SJCRH30 (cell line): ENCODE measurements at regions not wholly inside any gene's neighbourhood (a gene's known extent, or its start where the extent isn't known, plus 50 kb on each side); places are given as distances from the start of the nearest gene placed in this dataset.

ENCODE experiments used
- DNase-seq, 2 experiments: peaks; one replicate each; pipeline ENCODE4 v3.0.0-alpha.2; 2015 to 2020
- H3K27ac ChIP-seq: fragments of 250-450 bp; sonication (Bioruptor Pico); 2 replicates; pipeline ENCODE4 v1.5.1; 2020; ENCODE audit warnings: mild to moderate bottlenecking, moderate library complexity
- H3K27me3 ChIP-seq: fragments of 250-450 bp; sonication (Bioruptor Pico); 2 replicates; pipeline ENCODE4 v1.5.1; 2020; ENCODE audit warnings: mild to moderate bottlenecking, moderate library complexity
- H3K36me3 ChIP-seq: fragments of 250-450 bp; sonication (Bioruptor Pico); 2 replicates; pipeline ENCODE4 v1.5.1; 2020; ENCODE audit warnings: mild to moderate bottlenecking, moderate library complexity
- H3K4me1 ChIP-seq: fragments of 250-450 bp; sonication (Bioruptor Pico); 2 replicates; pipeline ENCODE4 v1.5.1; 2020; ENCODE audit warnings: mild to moderate bottlenecking, moderate library complexity
- H3K4me3 ChIP-seq: fragments of 250-450 bp; sonication (Bioruptor Pico); 2 replicates; pipeline ENCODE4 v1.5.1; 2020; ENCODE audit warnings: mild to moderate bottlenecking, moderate library complexity
- H3K9me3 ChIP-seq: fragments of 250-450 bp; sonication (Bioruptor Pico); replicated peaks from 2 replicates; pipeline ENCODE4 v1.5.1; 2020; ENCODE audit warnings: mild to moderate bottlenecking, moderate library complexity

GRCh38 chr3:86605166-86605565 is 385.8 kb downstream of the VGLL3 start:
- H3K4me3 ChIP-seq, result no peak overlapping the region
- no peak overlapping the region for H3K27ac ChIP-seq
- H3K9me3 ChIP-seq, result no peaks in the 10 kb centered on the region; the same call in 1 of the 2 replicates
- DNase-seq, result no peak
- no peaks in the 10 kb centered on the region for H3K27me3 ChIP-seq
- no peaks in the 10 kb centered on the region for H3K4me1 ChIP-seq
- H3K36me3 ChIP-seq, result no peaks in the 10 kb centered on the region

- Histone ChIP-seq H3K9me3 (no peaks in the 10 kb centered on the region), H3K4me3 (no peak overlapping the region), H3K36me3 (no peaks in the 10 kb centered on the region), H3K27ac (no peak overlapping the region), H3K27me3 (no peaks in the 10 kb centered on the region), H3K4me1 (peaks cover 7% of the 10 kb centered on the region; the same call in 1 of the 2 replicates)
- no peak for DNase-seq
Observed at GRCh38 chr3:86595696-86596095, 395.3 kb downstream of the VGLL3 start.

GRCh38 chr3:86594838-86595237 is 396.1 kb downstream of the VGLL3 start:
- Histone ChIP-seq H3K9me3 (no peaks in the 10 kb centered on the region), H3K4me3 (no peak overlapping the region), H3K4me1 (peaks cover 7% of the 10 kb centered on the region; the same call in 1 of the 2 replicates), H3K36me3 (no peaks in the 10 kb centered on the region), H3K27me3 (no peaks in the 10 kb centered on the region), H3K27ac (no peak overlapping the region; the same call in 1 of the 2 replicates)
- peak in 1 of 2 experiments; percentile 26 for DNase-seq

GRCh38 chr3:86578071-86578470 is 412.9 kb downstream of the VGLL3 start:
- H3K9me3 ChIP-seq, result no peaks in the 10 kb centered on the region
- H3K4me3 ChIP-seq, result no peak overlapping the region
- no peak overlapping the region for H3K27ac ChIP-seq
- H3K27me3 ChIP-seq, result no peaks in the 10 kb centered on the region
- no peaks in the 10 kb centered on the region for H3K36me3 ChIP-seq
- DNase-seq, result peak in 1 of 2 experiments; percentile 2
- no peaks in the 10 kb centered on the region for H3K4me1 ChIP-seq

- Histone ChIP-seq H3K27me3 (no peaks in the 10 kb centered on the region), H3K9me3 (no peaks in the 10 kb centered on the region), H3K4me1 (no peaks in the 10 kb centered on the region), H3K27ac (no peak overlapping the region), H3K36me3 (no peaks in the 10 kb centered on the region), H3K4me3 (no peak overlapping the region)
- peak in 1 of 2 experiments; percentile 63 for DNase-seq
Observed at GRCh38 chr3:86563400-86563970, 427.5 kb downstream of the VGLL3 start.

GRCh38 chr3:86562090-86562489 is 428.9 kb downstream of the VGLL3 start:
- no peaks in the 10 kb centered on the region for H3K4me1 ChIP-seq
- no peaks in the 10 kb centered on the region for H3K27me3 ChIP-seq
- no peak for DNase-seq
- no peak overlapping the region for H3K4me3 ChIP-seq
- H3K9me3 ChIP-seq, result no peaks in the 10 kb centered on the region
- no peak overlapping the region for H3K27ac ChIP-seq
- no peaks in the 10 kb centered on the region for H3K36me3 ChIP-seq

- Histone ChIP-seq H3K9me3 (no peaks in the 10 kb centered on the region), H3K27me3 (no peaks in the 10 kb centered on the region), H3K27ac (no peak overlapping the region), H3K36me3 (no peaks in the 10 kb centered on the region), H3K4me1 (no peaks in the 10 kb centered on the region), H3K4me3 (no peak overlapping the region)
- DNase-seq, result no peak
Observed at GRCh38 chr3:86561215-86561614, 429.7 kb downstream of the VGLL3 start.

- H3K9me3 ChIP-seq, result no peaks in the 10 kb centered on the region
- no peak for DNase-seq
Observed at GRCh38 chr3:86554383-86554782, 436.6 kb downstream of the VGLL3 start.

GRCh38 chr3:86547692-86548091 is 443.3 kb downstream of the VGLL3 start:
- H3K4me1 ChIP-seq, result no peaks in the 10 kb centered on the region
- no peaks in the 10 kb centered on the region for H3K27me3 ChIP-seq
- DNase-seq, result no peak
- no peak overlapping the region for H3K4me3 ChIP-seq
- no peak overlapping the region for H3K27ac ChIP-seq
- no peaks in the 10 kb centered on the region for H3K36me3 ChIP-seq
- no peaks in the 10 kb centered on the region for H3K9me3 ChIP-seq

More at GRCh38 chr3:86554383-86554782, 436.6 kb downstream of the VGLL3 start:
- no peak overlapping the region for H3K27ac ChIP-seq
- H3K4me3 ChIP-seq, result no peak overlapping the region
- no peaks in the 10 kb centered on the region for H3K36me3 ChIP-seq
- 0 out of 2 replicates have a peak, but pooled peaks cover 5% of the 10 kb centered on the region for H3K4me1 ChIP-seq
- no peaks in the 10 kb centered on the region for H3K27me3 ChIP-seq

GRCh38 chr3:86537171-86537570 is 453.8 kb downstream of the VGLL3 start:
- Histone ChIP-seq H3K27ac (no peak overlapping the region), H3K4me1 (no peaks in the 10 kb centered on the region), H3K9me3 (no peaks in the 10 kb centered on the region), H3K27me3 (no peaks in the 10 kb centered on the region), H3K4me3 (no peak overlapping the region), H3K36me3 (no peaks in the 10 kb centered on the region)
- no peak for DNase-seq

- Histone ChIP-seq H3K36me3 (no peaks in the 10 kb centered on the region), H3K27ac (no peak overlapping the region), H3K27me3 (no peaks in the 10 kb centered on the region), H3K4me3 (no peak overlapping the region), H3K9me3 (no peaks in the 10 kb centered on the region), H3K4me1 (no peaks in the 10 kb centered on the region)
- DNase-seq, result no peak
Observed at GRCh38 chr3:86519819-86520218, 471.1 kb downstream of the VGLL3 start.

GRCh38 chr3:86481636-86482035 is 509.3 kb downstream of the VGLL3 start:
- Histone ChIP-seq H3K36me3 (no peaks in the 10 kb centered on the region), H3K27ac (no peak overlapping the region), H3K4me3 (no peak overlapping the region), H3K4me1 (no peaks in the 10 kb centered on the region), H3K27me3 (no peaks in the 10 kb centered on the region), H3K9me3 (no peaks in the 10 kb centered on the region)
- no peak for DNase-seq

GRCh38 chr3:86481031-86481430 is 509.9 kb downstream of the VGLL3 start:
- no peak for DNase-seq
- Histone ChIP-seq H3K4me1 (no peaks in the 10 kb centered on the region), H3K27ac (no peak overlapping the region)

GRCh38 chr3:86464180-86464579 is 526.8 kb downstream of the VGLL3 start:
- Histone ChIP-seq H3K4me1 (peaks cover 8% of the 10 kb centered on the region), H3K9me3 (no peaks in the 10 kb centered on the region), H3K27me3 (no peaks in the 10 kb centered on the region), H3K36me3 (no peaks in the 10 kb centered on the region), H3K4me3 (no peak overlapping the region), H3K27ac (no peak overlapping the region)
- DNase-seq, result no peak

More at GRCh38 chr3:86481031-86481430, 509.9 kb downstream of the VGLL3 start:
- Histone ChIP-seq H3K27me3 (no peaks in the 10 kb centered on the region), H3K9me3 (no peaks in the 10 kb centered on the region), H3K4me3 (no peak overlapping the region), H3K36me3 (no peaks in the 10 kb centered on the region)

GRCh38 chr3:86451749-86452148 is 539.2 kb downstream of the VGLL3 start:
- DNase-seq, result no peak
- Histone ChIP-seq H3K27me3 (no peaks in the 10 kb centered on the region), H3K36me3 (no peaks in the 10 kb centered on the region), H3K4me3 (no peak overlapping the region), H3K9me3 (no peaks in the 10 kb centered on the region), H3K27ac (no peak overlapping the region), H3K4me1 (no peaks in the 10 kb centered on the region)

- Histone ChIP-seq H3K4me1 (no peaks in the 10 kb centered on the region), H3K4me3 (no peak overlapping the region), H3K9me3 (no peaks in the 10 kb centered on the region), H3K27me3 (no peaks in the 10 kb centered on the region), H3K27ac (no peak overlapping the region), H3K36me3 (no peaks in the 10 kb centered on the region)
- DNase-seq, result no peak
Observed at GRCh38 chr3:86438544-86438943, 552.4 kb downstream of the VGLL3 start.
